Left colon (tissue), 2 donors: ENCODE measurements at regions not wholly inside any gene's neighbourhood (a gene's known extent, or its start where the extent isn't known, plus 50 kb on each side); places are given as distances from the start of the nearest gene placed in this dataset.
"Not testable (repeated sequence)": the region's sequence is repeated elsewhere in the genome, so short reads cannot be mapped to it uniquely, and the experiment has no call there.

Source experiments
- ATAC-seq: fragments of 200-7000 bp; cut with Tn5 transposase; one replicate; pipeline ENCODE4 v1.9.1; 2020; ENCODE audit warnings: mild to moderate bottlenecking, moderate library complexity
- DNase-seq, 2 donors: peaks; one replicate each; pipeline ENCODE4 v3.0.0-alpha.2; 2020
- intact Hi-C, 2 donors: fragments of 100-400 bp; cut with DNase I in 1 of 2; cut with micrococcal nuclease in 1 of 2; formaldehyde crosslinking; loops; one replicate each; pipeline versions ENCODE4 v1.11.2 to v1.14.0; 2022; cut with DNase I, micrococcal nuclease
- donor health status: DM: no; HTN: no; CAD: no.
- donor health status: DM: yes; HTN: yes; CAD: no.

DNA sequence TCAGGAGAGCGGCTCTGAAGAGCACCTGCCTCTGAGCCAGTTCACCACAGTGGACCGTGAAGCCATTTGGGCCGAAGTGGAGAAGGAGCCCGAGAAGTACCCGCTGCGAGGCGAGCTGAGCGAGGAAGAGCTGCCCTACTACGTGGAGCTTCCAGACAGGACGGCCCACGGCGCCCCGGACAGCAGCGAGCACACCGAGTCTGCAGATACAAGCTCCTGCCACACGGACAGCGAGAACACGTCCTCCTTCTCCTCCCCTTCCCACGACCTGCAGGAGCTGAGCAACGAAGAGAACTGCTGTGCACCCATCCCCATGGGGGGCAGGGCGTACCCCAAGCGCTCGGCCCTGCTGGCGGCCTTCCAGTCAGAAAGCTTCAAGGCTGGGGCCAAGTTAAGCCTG, 74.9 kb upstream of the MORC3 start:
- DNase-seq: no peak
- intact Hi-C loops: no loop called here
- ATAC-seq: no peak

DNA sequence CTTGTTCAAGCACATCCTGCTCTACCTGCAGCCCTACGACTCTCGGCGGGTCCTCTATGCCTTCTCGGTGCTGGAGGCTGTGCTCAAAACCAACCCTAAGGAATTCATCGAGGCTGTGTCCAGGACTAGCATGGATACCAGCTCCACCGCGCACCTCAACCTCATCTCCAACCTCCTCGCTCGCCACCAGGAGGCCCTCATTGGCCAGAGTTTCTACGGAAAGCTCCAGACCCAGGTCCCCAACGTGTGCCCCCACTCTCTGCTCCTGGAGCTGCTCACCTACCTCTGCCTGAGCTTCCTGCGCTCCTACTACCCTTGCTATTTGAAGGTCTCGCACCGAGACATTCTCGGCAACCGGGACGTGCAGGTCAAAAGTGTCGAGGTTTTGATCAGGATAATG, 74.3 kb upstream of the MORC3 start:
- DNase-seq (no peak), ATAC-seq (peak; percentile 11)
- intact Hi-C loops: no loop called here

DNA sequence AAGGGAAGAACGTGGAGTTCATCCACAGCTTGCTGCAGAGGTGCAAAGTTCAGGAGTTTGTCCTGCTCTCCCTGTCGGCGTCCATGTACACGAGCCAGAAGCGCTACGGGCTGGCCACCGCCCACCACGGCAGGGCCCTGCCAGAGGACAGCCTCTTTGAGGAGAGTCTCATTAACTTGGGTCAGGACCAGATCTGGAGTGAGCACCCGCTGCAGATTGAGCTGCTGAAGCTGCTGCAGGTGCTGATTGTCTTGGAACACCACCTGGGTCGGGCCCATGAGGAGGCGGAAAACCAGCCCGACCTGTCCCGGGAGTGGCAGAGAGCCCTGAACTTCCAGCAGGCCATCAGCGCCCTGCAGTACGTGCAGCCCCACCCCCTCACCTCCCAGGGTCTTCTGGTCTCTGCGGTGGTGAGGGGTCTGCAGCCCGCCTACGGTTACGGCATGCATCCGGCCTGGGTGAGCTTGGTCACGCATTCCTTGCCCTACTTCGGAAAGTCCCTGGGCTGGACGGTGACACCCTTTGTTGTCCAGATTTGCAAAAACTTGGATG, 73.8 kb upstream of the MORC3 start:
- intact Hi-C loops: no loop called here
- DNase-seq: peak in 1 of 2 donors; percentile 49
- peak; percentile 83 for ATAC-seq

DNA sequence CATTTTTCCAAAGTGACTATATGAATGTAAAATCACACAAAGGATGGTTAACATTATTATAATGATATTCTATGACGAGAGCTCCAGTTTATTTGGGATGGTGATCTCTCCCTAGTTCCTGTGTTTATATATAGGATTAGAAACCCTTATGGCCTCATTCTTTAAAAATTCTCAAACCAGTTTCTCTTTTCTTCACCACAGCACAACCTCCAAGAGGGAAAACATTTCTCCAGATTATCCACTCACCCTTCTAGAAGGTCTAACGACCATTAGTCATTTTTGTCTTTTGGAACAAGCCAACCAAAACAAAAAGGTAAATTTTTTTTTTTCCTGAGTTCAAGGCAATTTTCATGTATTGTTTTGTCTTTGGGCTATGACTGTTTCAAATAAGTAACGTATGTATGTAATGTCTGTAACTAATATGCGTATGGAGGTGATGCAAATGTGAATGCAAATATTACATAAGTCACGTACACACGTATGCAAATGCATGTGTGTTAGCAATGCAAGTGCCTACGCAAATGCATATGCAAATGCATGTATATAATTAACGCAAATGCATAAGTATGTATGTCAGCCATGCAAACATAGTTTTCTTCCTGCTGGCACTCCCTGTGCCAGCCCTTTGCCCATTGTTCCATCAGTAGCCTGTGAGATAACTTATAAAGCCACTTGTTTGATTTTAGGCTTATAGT, 72.5 kb upstream of the MORC3 start:
- ATAC-seq (no peak), DNase-seq (no peak)
- intact Hi-C loops: no loop called here

DNA sequence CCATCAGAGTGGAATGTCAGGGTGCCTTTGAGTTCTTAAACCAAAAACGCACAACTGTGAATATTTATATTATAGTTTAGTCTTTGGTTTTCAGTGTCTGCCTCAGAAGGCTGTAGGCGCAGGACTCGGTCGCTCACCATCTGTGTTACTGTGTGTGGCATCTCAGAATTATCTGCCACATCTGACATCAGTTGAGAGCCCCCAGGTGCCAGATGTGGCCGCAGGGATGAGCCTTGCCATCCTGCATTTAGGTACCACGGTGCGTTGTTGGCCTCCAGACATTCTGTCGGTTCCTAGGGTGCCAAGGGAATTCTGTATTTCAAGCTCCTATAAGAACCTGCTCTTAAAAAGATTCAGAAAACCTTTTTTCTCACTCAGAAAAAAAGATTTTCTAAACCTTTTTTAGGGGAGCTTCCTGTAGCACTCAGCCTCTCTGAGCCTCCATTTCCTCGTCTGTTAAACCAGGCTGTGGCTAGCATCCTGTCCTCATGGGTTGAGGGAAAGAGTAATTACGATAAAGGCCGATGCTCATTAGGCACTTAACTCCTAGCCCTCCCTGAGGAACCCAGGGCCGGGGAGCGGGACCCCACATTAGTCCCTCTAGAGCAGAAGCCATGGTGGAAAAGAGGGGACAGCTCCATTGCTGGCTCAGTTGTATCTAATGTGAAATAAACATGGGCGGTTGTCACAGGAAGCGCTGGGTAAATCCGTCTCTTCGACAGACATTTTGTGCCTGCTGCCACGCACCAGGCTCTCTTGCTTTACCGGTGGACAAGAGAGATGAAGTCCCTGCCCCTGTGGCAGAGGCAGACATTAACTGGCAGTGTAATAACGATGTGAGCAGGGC, 70.2 kb upstream of the MORC3 start:
- ATAC-seq: no peak
- intact Hi-C loops: no loop called here
- no peak for DNase-seq

DNA sequence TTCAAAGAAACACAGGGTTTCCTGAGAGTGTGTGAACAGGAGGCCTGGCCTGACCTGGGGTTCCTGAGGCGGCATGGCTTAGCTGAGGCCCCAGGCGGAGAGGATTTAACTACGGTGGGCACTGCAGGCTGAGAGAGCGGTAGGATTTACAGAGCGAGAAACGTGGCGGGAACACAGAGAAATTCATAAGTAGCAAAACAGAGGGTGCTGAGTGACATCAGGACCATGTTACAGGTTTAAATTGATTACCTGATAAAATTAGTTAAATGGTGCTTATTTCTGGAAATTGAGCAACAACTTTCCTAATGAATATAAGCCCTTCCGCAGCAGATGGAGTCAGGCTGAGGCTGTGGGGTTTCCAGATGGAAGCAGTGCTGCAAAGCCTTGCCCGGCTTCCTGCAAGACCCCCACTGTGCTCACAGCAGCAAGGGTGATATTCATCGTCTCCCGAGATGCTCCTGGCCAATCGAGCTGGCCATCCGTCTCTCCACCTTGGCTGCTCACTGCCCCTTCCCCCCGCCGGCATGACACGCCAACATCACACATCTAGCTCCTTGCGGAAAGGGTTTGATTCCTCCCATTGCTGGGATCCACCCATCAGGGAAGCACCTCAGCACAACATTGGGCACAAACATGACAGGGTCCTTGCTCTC, 69.4 kb upstream of the MORC3 start:
- no peak for ATAC-seq
- intact Hi-C loops: no loop called here
- no peak for DNase-seq

DNA sequence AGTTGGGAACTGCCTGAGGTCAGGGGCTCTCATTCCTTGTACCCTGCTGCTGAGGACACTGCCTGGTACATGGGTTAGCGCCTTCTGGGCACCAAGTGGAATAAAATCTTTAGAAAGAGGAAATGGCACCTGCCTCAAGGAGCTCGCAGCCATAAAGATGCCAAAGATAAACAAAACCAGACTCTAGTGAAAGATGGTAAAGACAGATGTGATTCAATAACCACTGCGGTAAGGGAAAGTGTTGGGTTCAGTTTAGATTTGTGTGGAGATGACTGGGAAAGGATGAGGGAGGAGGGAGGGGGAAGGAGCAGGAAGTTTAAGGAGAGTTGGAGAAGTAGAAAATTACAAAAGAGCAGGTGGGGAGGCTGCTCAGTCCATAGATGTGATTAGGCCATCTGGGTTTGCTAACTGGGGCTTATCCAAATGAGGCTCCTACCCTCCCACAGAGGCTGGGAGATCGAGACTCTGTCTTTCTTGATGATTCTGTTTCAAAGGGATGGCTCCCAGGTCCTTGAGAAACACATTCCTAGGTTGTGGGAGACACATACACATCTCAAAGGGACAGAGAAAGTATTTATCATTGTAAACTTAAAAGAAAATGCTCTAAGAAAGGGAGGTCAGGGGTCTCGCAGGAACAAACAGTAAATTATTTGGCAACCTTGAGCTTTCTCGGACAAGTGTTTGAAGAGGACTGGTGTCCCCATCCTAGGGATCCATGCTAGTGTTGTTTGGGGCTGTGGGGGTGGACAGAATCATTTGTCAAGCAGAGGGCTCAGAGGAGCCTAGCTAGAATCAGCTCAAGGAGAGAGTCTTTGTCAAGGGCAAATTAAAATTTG, 65.7 kb upstream of the MORC3 start:
- intact Hi-C loops: no loop called here
- peak; percentile 81 for ATAC-seq
- DNase-seq: no peak

DNA sequence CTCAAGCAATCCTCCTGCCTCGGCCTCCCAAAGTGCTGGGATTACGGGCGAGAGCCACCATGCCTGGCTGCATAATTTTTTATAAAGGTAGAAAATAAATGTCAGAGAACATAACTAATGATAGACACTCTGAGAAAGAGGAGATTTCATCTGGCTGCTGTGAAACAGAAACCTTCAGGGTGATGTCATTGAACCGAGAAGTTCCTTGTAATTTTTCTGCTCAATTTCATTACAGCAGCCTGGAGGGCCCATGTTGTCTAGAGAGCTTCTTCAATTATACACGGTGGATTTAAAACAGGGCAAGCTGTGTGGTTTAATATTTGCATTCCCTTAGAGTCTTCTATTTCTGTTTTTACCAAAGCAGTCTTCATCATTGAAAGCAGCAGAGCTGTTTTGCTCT, 64.3 kb upstream of the MORC3 start:
- ATAC-seq: no peak
- intact Hi-C loops: no loop called here
- DNase-seq: no peak

DNA sequence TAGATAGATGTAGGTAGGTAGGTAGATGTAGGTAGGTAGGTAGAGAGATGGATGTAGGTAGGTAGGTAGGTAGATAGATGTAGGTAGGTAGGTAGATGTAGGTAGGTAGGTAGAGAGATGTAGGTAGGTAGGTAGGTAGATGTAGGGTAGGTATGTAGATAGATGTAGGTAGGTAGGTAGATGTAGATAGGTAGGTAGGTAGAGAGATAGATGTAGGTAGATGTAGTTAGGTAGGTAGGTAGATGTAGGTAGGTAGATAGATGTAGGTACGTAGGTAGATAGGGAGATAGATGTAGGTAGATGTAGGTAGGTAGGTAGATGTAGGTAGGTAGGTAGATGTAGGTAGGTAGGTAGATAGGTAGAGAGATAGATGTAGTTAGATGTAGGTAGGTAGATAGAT, 62.3 kb upstream of the MORC3 start:
- intact Hi-C loops: no loop called here
- DNase-seq (no peak), ATAC-seq (no peak)

DNA sequence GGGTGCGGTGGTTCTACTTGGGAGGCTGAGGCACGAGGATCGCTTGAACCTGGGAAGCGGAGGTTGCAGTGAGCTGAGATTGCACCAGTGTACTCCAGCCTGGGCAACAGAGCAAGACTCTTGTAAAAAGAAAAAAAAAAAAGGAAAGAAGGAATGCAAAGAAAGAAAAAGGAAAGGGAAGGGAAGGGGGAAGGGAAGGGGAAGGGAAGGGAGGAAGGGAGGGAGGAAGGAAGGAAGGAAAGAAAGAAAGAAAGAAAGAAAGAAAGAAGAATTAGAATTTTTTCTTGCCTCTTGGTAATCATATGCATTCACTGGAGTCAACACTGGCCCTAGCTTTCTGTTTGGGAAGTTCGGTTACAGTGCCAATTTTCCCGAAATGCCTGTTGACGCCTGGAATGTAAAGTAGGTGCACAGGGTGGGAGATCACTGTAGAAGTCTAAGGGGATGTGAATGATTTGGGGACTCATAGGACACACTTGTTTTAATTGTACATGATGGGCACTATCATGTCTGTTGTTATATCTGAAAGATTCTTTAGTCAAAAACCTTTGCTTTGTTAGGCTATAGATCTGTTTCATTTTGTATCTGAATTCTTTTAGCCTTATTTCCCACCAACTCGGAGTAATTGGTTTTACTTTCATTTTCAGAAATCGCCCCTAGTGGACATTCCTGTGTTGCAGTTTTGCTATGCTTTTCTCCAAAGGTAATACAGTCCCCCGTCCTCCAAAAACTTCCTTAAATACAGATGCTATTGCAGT, 59.8 kb upstream of the MORC3 start:
- DNase-seq (peak in 1 of 2 donors; percentile 35), ATAC-seq (peak; percentile 85)
- intact Hi-C loops: loop anchor here in 1 of 2 donors (10.0 kb wide), 1 partner anchor 55 kb away; no protein-coding TSS in a partner anchor

DNA sequence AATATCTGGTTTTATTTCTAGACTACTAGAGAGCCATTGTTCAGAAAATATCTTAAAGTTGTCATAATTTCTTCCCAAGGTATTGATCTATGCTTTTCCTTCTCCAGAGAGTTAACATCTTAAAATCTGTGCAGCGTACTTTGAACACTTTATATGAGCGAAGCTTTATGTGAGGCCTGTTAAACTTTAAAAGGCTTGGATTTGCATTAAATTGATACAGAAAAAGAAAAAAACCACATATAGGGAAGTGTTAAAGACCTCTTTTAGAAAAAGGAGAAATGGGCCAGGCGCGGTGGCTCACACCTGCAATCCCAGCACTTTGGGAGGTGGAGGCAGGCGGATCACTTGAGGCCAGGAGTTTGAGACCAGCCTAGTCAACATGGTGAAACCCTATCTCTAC, 59.2 kb upstream of the MORC3 start:
- no peak for DNase-seq
- intact Hi-C loops: loop anchor here in 1 of 2 donors (10.0 kb wide), 1 partner anchor 54 kb away; no protein-coding TSS in a partner anchor
- ATAC-seq: peak; percentile 72

DNA sequence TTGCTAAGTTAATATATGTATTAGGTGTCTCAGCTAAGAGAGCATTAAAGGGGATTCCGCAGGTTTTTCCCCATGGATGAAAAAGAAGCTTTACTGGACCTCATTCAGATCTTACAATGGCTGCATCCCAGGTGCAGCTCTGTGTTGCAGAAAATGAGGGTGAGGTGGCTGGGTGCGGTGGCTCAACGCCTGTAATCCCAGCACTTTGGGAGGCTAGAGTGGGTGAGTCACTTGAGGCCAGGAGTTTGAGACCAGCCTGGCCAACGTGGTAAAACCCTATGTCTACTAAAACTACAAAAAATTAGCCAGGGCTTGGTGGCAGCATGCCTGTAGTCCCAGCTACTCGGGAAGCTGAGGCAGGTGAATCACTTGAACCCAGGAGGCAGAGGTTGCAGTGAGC, 58.5 kb upstream of the MORC3 start:
- no peak for ATAC-seq
- intact Hi-C loops: loop anchor here in 1 of 2 donors (10.0 kb wide), 1 partner anchor 53 kb away; no protein-coding TSS in a partner anchor
- DNase-seq: no peak

DNA sequence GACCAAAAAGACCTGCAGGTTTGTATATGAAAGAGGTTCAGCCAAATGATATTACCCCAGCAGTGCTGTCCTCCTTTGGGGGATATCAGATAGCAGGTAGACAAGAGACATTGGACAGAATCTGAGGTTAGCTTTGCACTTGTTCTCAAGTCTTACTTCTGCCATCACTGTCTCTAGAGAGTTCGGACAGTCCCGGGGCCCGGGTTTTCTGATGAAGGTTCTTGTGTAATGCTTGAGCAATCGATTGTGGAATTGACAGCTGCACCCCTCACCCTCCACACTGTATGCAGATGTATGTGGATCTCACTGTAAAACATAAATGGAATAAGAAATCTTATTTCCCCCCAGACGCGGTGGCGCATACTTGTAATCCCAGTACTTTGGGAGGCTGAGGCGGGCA, 56.2 kb upstream of the MORC3 start:
- DNase-seq: no peak
- intact Hi-C loops: loop anchor here in 1 of 2 donors (10.0 kb wide), 1 partner anchor 51 kb away; no protein-coding TSS in a partner anchor
- no peak for ATAC-seq

DNA sequence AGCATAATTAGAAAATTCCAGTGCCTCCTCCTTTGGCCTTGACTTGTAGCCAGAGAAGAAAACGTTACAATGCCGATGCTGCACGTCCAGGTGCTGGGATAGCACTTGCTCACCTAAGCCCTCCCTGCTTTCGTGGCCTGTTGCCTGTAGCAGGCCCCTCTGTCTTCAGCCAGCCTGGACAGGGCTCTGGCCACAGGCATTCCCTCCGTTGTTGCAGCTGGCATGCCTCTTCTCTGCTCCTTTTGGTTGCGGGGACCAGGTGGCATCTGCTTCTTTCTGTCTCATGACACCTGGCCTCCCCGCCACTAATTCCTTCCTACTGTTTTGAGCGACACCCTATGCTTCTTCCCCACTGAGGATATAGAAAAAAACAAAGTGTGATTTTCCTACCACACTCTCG, 54.6 kb upstream of the MORC3 start:
- intact Hi-C loops: loop anchor here in 1 of 2 donors (10.0 kb wide), 1 partner anchor 49 kb away; no protein-coding TSS in a partner anchor
- DNase-seq: no peak
- no peak for ATAC-seq

DNA sequence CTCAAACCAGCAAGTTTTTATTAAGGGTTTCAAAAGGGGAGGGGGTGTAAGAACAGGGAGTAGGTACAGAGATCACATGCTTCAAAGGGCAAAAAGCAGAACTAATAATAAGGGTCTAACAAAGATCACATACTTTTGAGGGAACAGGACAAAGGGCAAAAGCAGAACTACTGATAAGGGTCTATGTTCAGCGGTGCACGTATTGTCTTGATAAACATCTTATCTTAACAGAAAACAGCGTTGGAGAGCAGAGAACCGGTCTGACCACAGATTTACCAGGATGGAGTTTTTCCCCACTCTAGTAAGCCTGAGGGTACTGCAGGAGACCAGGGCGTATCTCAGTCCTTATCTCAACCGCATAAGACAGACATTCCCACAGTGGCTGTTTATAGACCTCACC, 52.2 kb upstream of the MORC3 start:
- not testable (repeated sequence) for ATAC-seq, DNase-seq
- intact Hi-C loops: loop anchor here in 1 of 2 donors (10.0 kb wide), 1 partner anchor 47 kb away; no protein-coding TSS in a partner anchor

DNA sequence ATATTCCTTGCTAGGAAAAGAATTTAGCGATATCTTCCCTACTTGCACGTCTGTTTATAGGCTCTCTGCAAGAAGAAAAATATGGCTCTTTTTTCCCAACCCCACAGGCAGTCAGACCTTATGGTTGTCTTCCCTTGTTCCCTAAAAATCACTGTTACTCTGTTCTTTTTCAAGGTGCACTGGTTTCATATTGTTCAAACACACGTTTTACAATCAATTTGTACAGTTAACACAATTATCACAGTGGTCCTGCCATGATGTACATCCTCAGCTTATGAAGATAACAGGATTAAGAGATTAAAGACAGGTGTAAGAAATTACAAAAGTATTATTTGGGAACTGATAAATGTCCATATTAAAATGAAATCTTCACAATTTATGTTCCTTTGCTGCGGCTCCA, 51.7 kb upstream of the MORC3 start:
- not testable (repeated sequence) for ATAC-seq, DNase-seq
- intact Hi-C loops: loop anchor here in 1 of 2 donors (10.0 kb wide), 1 partner anchor 47 kb away; no protein-coding TSS in a partner anchor
